Osteocyte (in vitro differentiated cells): ENCODE measurements at regions not wholly inside any gene's neighbourhood (a gene's known extent, or its start where the extent isn't known, plus 50 kb on each side); places are given as distances from the start of the nearest gene placed in this dataset.

ENCODE experiments used
- DNase-seq: peaks from one replicate; pipeline ENCODE4 v3.0.0; 2021; ENCODE audit warnings: mixed read lengths; ENCODE audit not compliant: unreplicated experiment; ENCODE audit errors: extremely low spot score
- H3K27ac Mint-ChIP-seq: one replicate; pipeline ENCODE4 v1.8.0; 2021; ENCODE audit warnings: mild to moderate bottlenecking, mixed read lengths; ENCODE audit not compliant: unreplicated experiment
- H3K27me3 Mint-ChIP-seq: one replicate; pipeline ENCODE4 v1.8.0; 2021; ENCODE audit warnings: mixed read lengths; ENCODE audit not compliant: unreplicated experiment
- H3K36me3 Mint-ChIP-seq: one replicate; pipeline ENCODE4 v1.8.0; 2021; ENCODE audit warnings: mixed read lengths; ENCODE audit not compliant: unreplicated experiment
- H3K4me1 Mint-ChIP-seq: one replicate; pipeline ENCODE4 v1.8.0; 2021; ENCODE audit warnings: mixed read lengths; ENCODE audit not compliant: unreplicated experiment
- H3K4me3 Mint-ChIP-seq: one replicate; pipeline ENCODE4 v1.8.0; 2021; ENCODE audit warnings: mild to moderate bottlenecking, moderate library complexity, mixed read lengths; ENCODE audit not compliant: unreplicated experiment
- H3K9me3 Mint-ChIP-seq: one replicate; pipeline ENCODE4 v1.8.0; 2021; ENCODE audit warnings: mixed read lengths; ENCODE audit not compliant: unreplicated experiment
- TF ChIP-seq, protein P1 (sequence below): fragments of 200-600 bp; sonication (generic); IDR thresholded peaks from 2 replicates; pipeline ENCODE4 v1.5.0; 2021; ENCODE audit warnings: antibody characterized with exemption, mild to moderate bottlenecking, moderate library complexity

DNA sequence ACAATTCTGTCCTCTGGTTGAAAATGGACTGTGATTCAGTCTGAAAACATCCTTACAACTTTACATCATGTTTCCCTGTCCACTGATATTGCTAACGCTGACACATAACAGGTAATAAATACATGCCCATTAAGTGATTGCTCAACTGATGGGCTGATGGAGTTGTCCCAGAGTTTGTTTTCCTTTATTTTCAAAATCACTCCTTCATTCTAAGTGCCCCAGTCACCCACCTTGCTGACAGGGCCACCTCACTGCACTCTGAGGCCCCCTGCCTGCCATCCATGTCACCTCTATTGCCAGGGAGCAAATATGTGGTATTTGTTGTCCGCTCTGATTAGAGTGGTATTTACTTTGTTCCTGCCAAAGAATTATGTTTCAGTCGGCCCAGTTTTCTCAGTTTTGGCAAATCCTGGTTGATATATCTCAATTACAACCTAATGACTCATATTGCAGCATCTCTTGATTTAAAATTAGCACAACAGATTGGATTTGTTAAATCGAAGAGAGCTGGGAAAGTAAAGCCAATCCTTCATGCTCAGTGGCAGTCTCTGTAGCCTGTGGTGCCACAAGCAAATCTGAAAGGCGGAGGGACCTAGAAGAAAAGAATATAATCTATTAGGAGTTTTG, 105.1 kb downstream of the RDH14 start:
- TF ChIP-seq, protein P1, sequence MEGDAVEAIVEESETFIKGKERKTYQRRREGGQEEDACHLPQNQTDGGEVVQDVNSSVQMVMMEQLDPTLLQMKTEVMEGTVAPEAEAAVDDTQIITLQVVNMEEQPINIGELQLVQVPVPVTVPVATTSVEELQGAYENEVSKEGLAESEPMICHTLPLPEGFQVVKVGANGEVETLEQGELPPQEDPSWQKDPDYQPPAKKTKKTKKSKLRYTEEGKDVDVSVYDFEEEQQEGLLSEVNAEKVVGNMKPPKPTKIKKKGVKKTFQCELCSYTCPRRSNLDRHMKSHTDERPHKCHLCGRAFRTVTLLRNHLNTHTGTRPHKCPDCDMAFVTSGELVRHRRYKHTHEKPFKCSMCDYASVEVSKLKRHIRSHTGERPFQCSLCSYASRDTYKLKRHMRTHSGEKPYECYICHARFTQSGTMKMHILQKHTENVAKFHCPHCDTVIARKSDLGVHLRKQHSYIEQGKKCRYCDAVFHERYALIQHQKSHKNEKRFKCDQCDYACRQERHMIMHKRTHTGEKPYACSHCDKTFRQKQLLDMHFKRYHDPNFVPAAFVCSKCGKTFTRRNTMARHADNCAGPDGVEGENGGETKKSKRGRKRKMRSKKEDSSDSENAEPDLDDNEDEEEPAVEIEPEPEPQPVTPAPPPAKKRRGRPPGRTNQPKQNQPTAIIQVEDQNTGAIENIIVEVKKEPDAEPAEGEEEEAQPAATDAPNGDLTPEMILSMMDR = peak; percentile 20
- no peak overlapping the region for H3K4me3 Mint-ChIP-seq
- peaks cover 4% of the 10 kb centered on the region for H3K9me3 Mint-ChIP-seq
- H3K36me3 Mint-ChIP-seq = no peaks in the 10 kb centered on the region
- no peak for DNase-seq
- H3K27me3 Mint-ChIP-seq = peaks cover 10% of the 10 kb centered on the region
- H3K4me1 Mint-ChIP-seq = peaks cover 16% of the 10 kb centered on the region
- no peak overlapping the region for H3K27ac Mint-ChIP-seq

DNA sequence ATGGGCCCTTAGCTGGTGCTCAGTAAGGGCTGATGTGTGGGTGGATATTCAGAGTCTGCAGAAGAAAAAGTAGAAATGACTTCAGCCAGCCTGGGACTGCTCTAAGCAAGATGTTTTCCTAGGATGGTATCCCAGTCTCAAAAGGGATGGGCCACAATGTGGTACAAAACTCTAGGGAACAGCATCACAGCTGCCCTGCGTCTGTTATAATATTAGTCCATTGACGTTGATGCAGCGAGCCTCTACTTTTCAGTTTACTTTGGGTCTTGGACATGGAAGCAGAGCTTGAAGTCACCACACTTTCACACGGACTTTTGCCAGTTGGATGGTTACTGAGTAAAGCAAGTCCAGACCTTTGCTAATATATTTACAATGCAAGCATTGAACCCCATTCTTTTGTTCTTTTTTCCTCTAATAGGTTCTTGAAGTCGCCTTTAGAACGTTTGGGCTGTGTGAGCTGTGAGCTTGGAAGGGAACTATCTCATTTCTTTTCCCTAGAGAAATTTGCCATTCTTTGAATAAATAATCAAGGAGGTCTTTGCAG, 105.7 kb downstream of the RDH14 start:
- DNase-seq = no peak
- TF ChIP-seq, protein P1 = no peak
- peaks cover 16% of the 10 kb centered on the region for H3K4me1 Mint-ChIP-seq
- no peak overlapping the region for H3K27ac Mint-ChIP-seq
- H3K27me3 Mint-ChIP-seq = peaks cover 9% of the 10 kb centered on the region
- H3K36me3 Mint-ChIP-seq = no peaks in the 10 kb centered on the region
- peaks cover 4% of the 10 kb centered on the region for H3K9me3 Mint-ChIP-seq
- H3K4me3 Mint-ChIP-seq = no peak overlapping the region

DNA sequence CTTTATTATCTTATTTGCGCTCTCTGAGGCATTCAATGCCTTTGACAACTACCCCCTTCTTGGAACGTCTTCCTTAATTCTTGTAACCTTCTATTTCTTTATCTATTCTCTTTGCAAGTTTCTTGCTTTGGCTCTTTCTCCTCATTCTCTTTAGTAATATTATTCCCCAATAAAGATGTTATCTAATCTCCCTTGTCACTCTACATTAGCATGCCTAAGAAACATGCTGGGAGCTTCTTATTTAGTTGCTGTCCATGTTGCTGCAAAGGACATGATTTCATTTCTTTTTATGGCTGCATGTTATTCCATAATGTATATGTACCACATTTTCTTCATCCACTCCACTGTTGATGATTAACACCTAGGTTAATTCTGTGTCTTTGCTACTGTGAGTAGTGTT, 113.7 kb downstream of the RDH14 start:
- Mint-ChIP-seq H3K27me3 (peaks cover 5% of the 10 kb centered on the region), H3K9me3 (no peaks in the 10 kb centered on the region), H3K4me3 (no peak overlapping the region), H3K36me3 (no peaks in the 10 kb centered on the region), H3K27ac (no peak overlapping the region), H3K4me1 (no peaks in the 10 kb centered on the region)
- TF ChIP-seq, protein P1 = no peak
- no peak for DNase-seq

DNA sequence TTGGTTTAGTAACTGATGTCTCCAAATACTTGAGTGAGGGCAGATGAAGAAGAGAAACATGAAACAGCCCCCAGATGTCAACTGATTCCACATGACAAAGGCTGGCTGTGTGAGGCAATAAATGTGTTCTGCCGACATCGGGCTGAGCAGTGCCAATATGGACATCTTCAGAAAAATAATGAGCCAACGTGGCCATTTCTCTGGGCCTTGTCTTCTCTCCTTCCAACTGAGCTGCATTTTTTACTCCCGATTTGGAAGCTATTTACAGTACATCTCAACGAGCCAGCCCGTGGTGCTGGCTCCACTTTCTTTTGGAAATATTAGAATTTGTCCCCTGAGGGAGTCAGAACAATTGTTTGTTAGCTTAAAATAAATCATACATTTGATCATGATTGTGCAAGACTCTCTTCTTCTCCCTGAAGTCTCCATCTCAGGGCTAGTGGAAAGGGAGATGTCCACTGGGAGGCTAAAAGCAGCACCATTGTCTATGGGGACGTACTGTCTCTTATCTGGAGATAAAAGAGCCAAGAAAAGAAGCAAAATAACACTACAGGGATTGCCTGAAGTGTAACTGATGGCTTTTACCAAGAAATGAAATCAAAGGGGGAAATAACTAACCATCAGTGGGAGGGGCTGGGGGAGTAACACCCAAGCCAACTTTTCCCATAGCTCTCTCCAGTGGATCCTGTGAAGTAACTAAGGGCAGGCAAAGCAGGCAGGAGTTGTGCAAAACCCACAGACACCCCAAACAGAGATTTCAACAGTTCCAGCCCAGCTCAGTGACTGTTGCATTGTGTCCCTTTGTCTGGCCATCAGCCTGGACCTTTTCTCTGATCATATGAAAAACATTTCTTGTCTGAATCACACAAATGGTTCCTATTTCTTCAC, 114.8 kb downstream of the RDH14 start:
- no peak for DNase-seq
- Mint-ChIP-seq H3K27ac (no peak overlapping the region), H3K27me3 (peaks cover 2% of the 10 kb centered on the region), H3K36me3 (no peaks in the 10 kb centered on the region), H3K4me1 (no peaks in the 10 kb centered on the region), H3K4me3 (no peak overlapping the region), H3K9me3 (no peaks in the 10 kb centered on the region)
- TF ChIP-seq, protein P1 = no peak

DNA sequence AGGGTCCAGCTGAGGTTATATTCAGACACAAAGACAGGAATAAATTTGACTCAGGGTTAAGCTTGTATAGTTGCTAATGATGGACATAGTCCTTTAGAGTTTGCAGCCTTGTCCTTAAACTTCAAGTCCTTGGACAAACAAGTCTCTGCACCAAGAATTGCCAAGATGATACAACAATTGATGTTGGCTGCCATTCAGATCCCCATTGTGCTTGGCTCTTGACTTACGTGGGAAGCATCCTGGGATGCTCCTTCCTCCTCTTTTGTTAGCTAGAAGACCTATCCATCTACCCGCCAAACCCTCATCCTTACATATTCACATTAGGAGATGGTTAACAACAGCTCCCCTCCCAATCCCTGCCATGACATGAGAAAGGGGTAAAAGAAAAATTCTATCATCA, 115.6 kb downstream of the RDH14 start:
- peaks cover 2% of the 10 kb centered on the region for H3K27me3 Mint-ChIP-seq
- H3K36me3 Mint-ChIP-seq = no peaks in the 10 kb centered on the region
- TF ChIP-seq, protein P1 = no peak
- no peaks in the 10 kb centered on the region for H3K9me3 Mint-ChIP-seq
- H3K4me1 Mint-ChIP-seq = no peaks in the 10 kb centered on the region
- DNase-seq = no peak
- no peak overlapping the region for H3K4me3 Mint-ChIP-seq
- no peak overlapping the region for H3K27ac Mint-ChIP-seq
